H1 (cell line): ENCODE measurements at regions not wholly inside any gene's neighbourhood (a gene's known extent, or its start where the extent isn't known, plus 50 kb on each side); places are given as distances from the start of the nearest gene placed in this dataset.

Experiments used
- CTCF ChIA-PET: fragments of 300-600 bp; sonication (Branson Sonifier 250); formaldehyde crosslinking; loops from one replicate; lab custom pipeline; 2021; ENCODE audit not compliant: partially characterized antibody; lab: Charles Lee
- POLR2A ChIA-PET: fragments of 300-600 bp; sonication (Branson Sonifier 250); formaldehyde crosslinking; loops from one replicate; lab custom pipeline; 2021; ENCODE audit warnings: inconsistent platforms; ENCODE audit not compliant: partially characterized antibody; lab: Charles Lee
- DNase-seq, 2 experiments: peaks; one replicate each; pipeline versions ENCODE4 v3.0.0 to v3.0.0-alpha.2; 2010 to 2022; ENCODE audit warnings: low spot score in 2 of 2, low read depth in 1 of 2, mixed read lengths in 1 of 2
- FAIRE-seq: peaks from 2 replicates; lab custom pipeline; 2011; peaks lifted over from hg19 to GRCh38; lab: Jason Lieb, UNC
- H2AFZ ChIP-seq: 2 replicates; pipeline ENCODE4 v1.8.1; 2012; ENCODE audit warnings: low read length, inconsistent platforms
- H2AK5ac ChIP-seq: 2 replicates; pipeline ENCODE4 v1.6.1; 2013; ENCODE audit warnings: low read depth, low read length
- H2BK120ac ChIP-seq: replicated peaks from 2 replicates; pipeline ENCODE3; 2013; ENCODE audit warnings: low read depth, low read length, inconsistent platforms
- H2BK12ac ChIP-seq: 2 replicates; pipeline ENCODE4 v1.6.1; 2013; ENCODE audit warnings: low read depth, low read length
- H2BK15ac ChIP-seq: 2 replicates; pipeline ENCODE4 v1.6.1; 2013; ENCODE audit warnings: low read length
- H2BK20ac ChIP-seq: 2 replicates; pipeline ENCODE4 v1.6.1; 2013; ENCODE audit warnings: low read length
- H2BK5ac ChIP-seq: 2 replicates; pipeline ENCODE4 v1.6.1; 2013; ENCODE audit warnings: low read depth, low read length
- H3K14ac ChIP-seq: 2 replicates; pipeline ENCODE4 v1.6.1; 2013; ENCODE audit warnings: inconsistent platforms; ENCODE audit not compliant: insufficient read length
- H3K18ac ChIP-seq: 2 replicates; pipeline ENCODE4 v1.6.1; 2013; ENCODE audit warnings: low read length; ENCODE audit errors: extremely low read depth
- H3K23ac ChIP-seq: 2 replicates; pipeline ENCODE4 v1.6.1; 2013; ENCODE audit warnings: inconsistent platforms; ENCODE audit not compliant: insufficient read length
- H3K23me2 ChIP-seq: 2 replicates; pipeline ENCODE4 v1.6.1; 2013; ENCODE audit warnings: low read depth, low read length
- H3K27ac ChIP-seq: 2 replicates; pipeline ENCODE4 v1.6.1; 2011; ENCODE audit warnings: low read depth, low read length, inconsistent platforms
- H3K27me3 ChIP-seq, 4 experiments: replicated peaks in 1 of 4; 1 replicate in 1 of 4; 2 replicates in 3 of 4; pipeline versions ENCODE4 v1.6.1 to v1.8.1; 2011 to 2013; ENCODE audit warnings: low read length in 3 of 4, mild to moderate bottlenecking in 3 of 4, inconsistent platforms in 2 of 4, mixed read lengths in 2 of 4, moderate library complexity in 1 of 4; ENCODE audit not compliant: control insufficient read depth in 3 of 4, insufficient read depth in 3 of 4; ENCODE audit errors: extremely low read depth in 1 of 4
- H3K36me3 ChIP-seq, 4 experiments: 2 replicates each; pipeline versions ENCODE4 v1.6.1 to v1.8.1; 2011 to 2013; ENCODE audit warnings: mild to moderate bottlenecking in 4 of 4, low read length in 3 of 4, moderate library complexity in 2 of 4, control low read depth in 1 of 4, inconsistent platforms in 1 of 4; ENCODE audit not compliant: insufficient read depth in 4 of 4, control insufficient read depth in 2 of 4
- H3K4ac ChIP-seq: replicated peaks from 2 replicates; pipeline ENCODE3; 2013; ENCODE audit warnings: low read length, low read depth, mixed read lengths, inconsistent platforms; ENCODE audit not compliant: insufficient read length
- H3K4me1 ChIP-seq, 4 experiments: replicated peaks in 1 of 4; 1 replicate in 1 of 4; 2 replicates in 3 of 4; pipeline versions ENCODE4 v1.6.1 to v1.8.1; 2011 to 2013; ENCODE audit warnings: low read length in 3 of 4, inconsistent platforms in 2 of 4, mixed read lengths in 1 of 4; ENCODE audit not compliant: insufficient read depth in 4 of 4, control insufficient read depth in 3 of 4
- H3K4me2 ChIP-seq, 2 experiments: 2 replicates each; pipeline versions ENCODE4 v1.6.1 to v1.8.1; 2011 to 2013; ENCODE audit warnings: low read depth in 2 of 2, low read length in 2 of 2, control low read depth in 1 of 2, inconsistent platforms in 1 of 2, mild to moderate bottlenecking in 1 of 2; ENCODE audit not compliant: insufficient read depth in 1 of 2
- H3K4me3 ChIP-seq, 4 experiments: fragments of 200-600, 300-600 bp in 1 of 4; sonication (generic), shearing (Covaris generic), sonication (Bioruptor Twin) in 1 of 4; 2 replicates each; pipeline versions ENCODE4 v1.5.1 to v1.8.1; 2011 to 2016; ENCODE audit warnings: low read length in 4 of 4, low read depth in 3 of 4, control low read depth in 2 of 4, inconsistent platforms in 2 of 4, mild to moderate bottlenecking in 2 of 4, mixed read lengths in 1 of 4, moderate library complexity in 1 of 4; ENCODE audit not compliant: insufficient read depth in 2 of 4; ENCODE audit errors: extremely low read depth in 1 of 4
- H3K56ac ChIP-seq: replicated peaks from 2 replicates; pipeline ENCODE3; 2013; ENCODE audit warnings: low read depth, mild to moderate bottlenecking, mixed read lengths, low read length, inconsistent platforms; ENCODE audit not compliant: insufficient read length
- H3K79me1 ChIP-seq: 2 replicates; pipeline ENCODE4 v1.6.1; 2013; ENCODE audit warnings: low read depth, low read length, control low read depth
- H3K79me2 ChIP-seq, 2 experiments: 2 replicates each; pipeline versions ENCODE4 v1.6.1 to v1.8.1; 2012 to 2013; ENCODE audit warnings: low read length in 2 of 2, mild to moderate bottlenecking in 2 of 2, inconsistent platforms in 1 of 2; ENCODE audit not compliant: insufficient read depth in 2 of 2, control insufficient read depth in 1 of 2
- H3K9ac ChIP-seq, 4 experiments: replicated peaks in 1 of 4; 1 replicate in 1 of 4; 2 replicates in 3 of 4; pipeline versions ENCODE4 v1.6.1 to v1.8.1; 2011 to 2013; ENCODE audit warnings: low read depth in 3 of 4, low read length in 3 of 4, control low read depth in 2 of 4, mild to moderate bottlenecking in 2 of 4, moderate library complexity in 2 of 4, inconsistent platforms in 1 of 4; ENCODE audit errors: extremely low read depth in 1 of 4
- H3K9me3 ChIP-seq, 2 experiments: 2 replicates each; pipeline versions ENCODE4 v1.6.1 to v1.8.1; 2012 to 2013; ENCODE audit warnings: mild to moderate bottlenecking in 2 of 2, moderate library complexity in 2 of 2, control low read depth in 1 of 2, inconsistent platforms in 1 of 2, low read depth in 1 of 2, low read length in 1 of 2, mixed read lengths in 1 of 2; ENCODE audit not compliant: insufficient read depth in 2 of 2
- H4K20me1 ChIP-seq, 2 experiments: replicated peaks in 1 of 2; 2 replicates each; pipeline versions ENCODE3 to v1.8.1; 2011 to 2013; ENCODE audit warnings: inconsistent platforms in 2 of 2, low read length in 2 of 2, mild to moderate bottlenecking in 1 of 2; ENCODE audit not compliant: insufficient read depth in 2 of 2, control insufficient read depth in 1 of 2
- H4K5ac ChIP-seq: 2 replicates; pipeline ENCODE4 v1.6.1; 2013; ENCODE audit warnings: low read length, low read depth, mixed read lengths, inconsistent platforms; ENCODE audit not compliant: insufficient read length
- H4K8ac ChIP-seq: 2 replicates; pipeline ENCODE4 v1.8.0; 2013; ENCODE audit warnings: mild to moderate bottlenecking, moderate library complexity, low read length, inconsistent platforms; ENCODE audit not compliant: insufficient read depth; ENCODE audit errors: extremely low read depth
- H4K91ac ChIP-seq: replicated peaks from 2 replicates; pipeline ENCODE3; 2013; ENCODE audit warnings: low read length, mixed read lengths, inconsistent platforms; ENCODE audit not compliant: insufficient read length
- ASH2L ChIP-seq: fragments of 200-600, 300-600 bp; sonication (generic); IDR thresholded peaks from one replicate; pipeline ENCODE4 v1.7.1; 2017; ENCODE audit warnings: low read length
- EZH2 ChIP-seq: fragments of 200-600 bp; sonication (generic); IDR thresholded peaks from 2 replicates; pipeline ENCODE4 v1.7.1; 2012; ENCODE audit warnings: low read depth, mild to moderate bottlenecking, moderate library complexity, low read length, inconsistent platforms; ENCODE audit not compliant: severe bottlenecking
- GABPA ChIP-seq: IDR thresholded peaks from 2 replicates; pipeline ENCODE4 v1.6.1; 2011; ENCODE audit warnings: mild to moderate bottlenecking, low read length, moderate library complexity, borderline replicate concordance; ENCODE audit not compliant: insufficient read depth
- GTF2F1 ChIP-seq: IDR thresholded peaks from 2 replicates; pipeline ENCODE4 v1.6.1; 2012; ENCODE audit warnings: low read depth, low read length, improper control_type of control experiment, borderline replicate concordance
- HDAC2 ChIP-seq, 2 experiments: fragments of 300-600 bp in 1 of 2; sonication (generic) in 1 of 2; IDR thresholded peaks; 2 replicates each; pipeline ENCODE4 v1.6.1; 2011 to 2012; ENCODE audit warnings: low read depth in 2 of 2, low read length in 2 of 2, mild to moderate bottlenecking in 2 of 2, moderate library complexity in 2 of 2, borderline replicate concordance in 1 of 2, inconsistent platforms in 1 of 2
- RNF2 ChIP-seq: fragments of 200-900, 300-1000 bp; sonication (generic); IDR thresholded peaks from 2 replicates; pipeline ENCODE4 v1.7.1; 2016; ENCODE audit warnings: borderline replicate concordance, low read depth, mild to moderate bottlenecking, antibody characterized with exemption, low read length; ENCODE audit not compliant: poor library complexity, severe bottlenecking; ENCODE audit errors: missing control alignments
- SIX5 ChIP-seq: IDR thresholded peaks from 2 replicates; pipeline ENCODE4 v1.6.1; 2011; ENCODE audit warnings: mild to moderate bottlenecking, low read depth, low read length
- SP2 ChIP-seq: IDR thresholded peaks from 2 replicates; pipeline ENCODE4 v1.6.1; 2012; ENCODE audit warnings: mild to moderate bottlenecking, low read length, inconsistent platforms
- TAF1 ChIP-seq: IDR thresholded peaks from 2 replicates; pipeline ENCODE4 v1.6.1; 2011; ENCODE audit warnings: mild to moderate bottlenecking, low read depth, low read length
- TAF7 ChIP-seq: optimal IDR thresholded peaks from 2 replicates; pipeline ENCODE3; 2011; ENCODE audit warnings: low read depth, mild to moderate bottlenecking, inconsistent platforms, low read length, moderate library complexity, borderline replicate concordance
- TBP ChIP-seq: IDR thresholded peaks from 2 replicates; pipeline ENCODE4 v1.6.1; 2011; ENCODE audit warnings: low read depth, low read length, improper control_type of control experiment
- TEAD4 ChIP-seq: IDR thresholded peaks from 2 replicates; pipeline ENCODE4 v1.6.1; 2012; ENCODE audit warnings: low read depth, low read length, inconsistent platforms, mixed read lengths
- ZNF274 ChIP-seq: IDR thresholded peaks from 2 replicates; pipeline ENCODE4 v1.7.0; 2012; ENCODE audit warnings: low read length, borderline replicate concordance; ENCODE audit errors: extremely low read depth
- WGBS, 2 experiments: shearing (Covaris generic) in 1 of 2; methylation state at CpG; one replicate each; pipeline versions ENCODE4 v1.1.6 to v1.1.7; 2013 to 2015; ENCODE audit warnings: low lambda C conversion rate in 2 of 2, mixed read lengths in 2 of 2, inconsistent platforms in 1 of 2, low coverage in 1 of 2, missing lambda C conversion rate in 1 of 2; ENCODE audit not compliant: insufficient replicate concordance in 2 of 2, insufficient coverage in 1 of 2, insufficient read length in 1 of 2; ENCODE audit errors: extremely low coverage in 1 of 2, missing lambda C conversion rate in 1 of 2; 5-methylcytosine and 5-hydroxymethylcytosine counted together

DNA sequence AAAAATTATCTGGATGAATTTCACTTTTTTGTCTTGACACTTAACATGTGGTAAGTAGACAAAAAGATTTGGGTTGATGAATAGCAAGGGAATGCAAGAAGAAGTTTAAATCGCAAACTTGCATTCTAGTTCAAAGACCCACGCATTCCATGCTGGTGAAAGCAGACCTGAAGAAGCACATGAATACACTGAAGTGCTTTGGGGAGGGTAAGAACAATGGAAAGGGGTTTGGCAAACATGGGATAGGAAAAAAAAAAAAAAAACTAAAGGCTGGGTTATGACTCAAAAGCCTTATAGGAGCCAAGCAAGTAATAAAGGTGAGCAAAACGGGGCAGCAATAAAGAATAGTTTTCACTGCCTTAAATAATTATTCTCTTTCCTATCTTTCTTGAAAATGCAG is 450.2 kb downstream of the LMO4 start:
- Histone ChIP-seq H3K4me2 (no peak overlapping the region), H2BK5ac (no peak overlapping the region), H3K4me1 (no peaks in the 10 kb centered on the region), H3K9ac (no peak overlapping the region), H2BK20ac (no peak overlapping the region), H4K5ac (no peak overlapping the region), H3K27me3 (no peaks in the 10 kb centered on the region), H3K23ac (no peak overlapping the region), H2BK12ac (no peak overlapping the region), H2BK15ac (no peak overlapping the region), H4K8ac (no peak overlapping the region), H3K4me3 (no peak overlapping the region), H3K79me1 (no peaks in the 10 kb centered on the region), H2AK5ac (no peak overlapping the region), H2AFZ (no peak overlapping the region), H3K14ac (no peak overlapping the region), H3K27ac (no peak overlapping the region), H3K4ac (no peak overlapping the region), H3K79me2 (no peaks in the 10 kb centered on the region), H3K36me3 (no peaks in the 10 kb centered on the region), H4K91ac (no peak overlapping the region), H3K56ac (no peak overlapping the region), H3K9me3 (no peaks in the 10 kb centered on the region), H3K23me2 (peaks cover 1% of the 10 kb centered on the region; the same call in 1 of the 2 replicates), H4K20me1 (no peaks in the 10 kb centered on the region), H3K18ac (no peak overlapping the region), H2BK120ac (no peak overlapping the region)
- no peak for DNase-seq
- TF ChIP-seq RNF2 (no peak), TBP (no peak), EZH2 (no peak), ZNF274 (no peak), SP2 (no peak), TEAD4 (no peak), TAF7 (no peak), SIX5 (no peak), GABPA (no peak), GTF2F1 (no peak), ASH2L (no peak), HDAC2 (IDR thresholded peaks at IDR 0.05; ENCODE audit: borderline replicate concordance in 1 of 2, low read depth in 2 of 2, low read length in 2 of 2) (no peak), TAF1 (no peak)
- no peak for FAIRE-seq
- ChIA-PET POLR2A (no interaction called here), CTCF (interaction anchor here (0.9 kb wide), 1 partner anchor 16 kb away, joined by 3 read pairs; no protein-coding TSS in a partner anchor)
- 88% methylated on average over 3 of the region's 3 CpGs; no CpG with 5 or more reads in 1 of the 2 experiments for WGBS, 2 experiments
